K562 (cell line): ENCODE measurements at regions not wholly inside any gene's neighbourhood (a gene's known extent, or its start where the extent isn't known, plus 50 kb on each side); places are given as distances from the start of the nearest gene placed in this dataset.

Source experiments
- ATAC-seq: fragments of 200-7000 bp; cut with Tn5 transposase; 3 replicates; pipeline ENCODE4 v1.9.1; 2020; ENCODE audit warnings: moderate library complexity
- BruUV-seq: library from RNA; stranded (reverse); fragments of 400-500 nt; replicated peaks from 2 replicates; lab custom pipeline; 2021; lab: Mats Ljungman, UMichigan
- CTCF ChIA-PET: fragments of 300-600 bp; formaldehyde crosslinking; extraction: SDS; loops from one replicate; lab custom pipeline; 2021; ENCODE audit warnings: low intra/inter-chr PET ratio; lab: Yijun Ruan, JAX
- POLR2A ChIA-PET: fragments of 300-600, 350-650 bp; sonication (Branson Sonifier 250); formaldehyde crosslinking; extraction: SDS; loops from one replicate; lab custom pipeline; 2021; ENCODE audit warnings: antibody characterized with exemption, inconsistent platforms; lab: Yijun Ruan, JAX
- DNase-seq, 4 experiments: peaks; one replicate each; pipeline versions ENCODE4 v3.0.0 to v3.0.0-alpha.2; 2011 to 2018; ENCODE audit warnings: low spot score in 3 of 4, mixed read lengths in 3 of 4; ENCODE audit errors: extremely low read depth in 1 of 4
- FAIRE-seq: peaks from 2 replicates; lab custom pipeline; 2011; peaks lifted over from hg19 to GRCh38; lab: Jason Lieb, UNC
- H2AFZ ChIP-seq: 2 replicates; pipeline ENCODE4 v1.6.0; 2011; ENCODE audit warnings: low read depth, low read length, control low read depth, inconsistent platforms
- H3K27ac ChIP-seq: fragments of 200-600 bp; 3 replicates; pipeline ENCODE4 v1.8.0; 2011; ENCODE audit warnings: low read depth, mild to moderate bottlenecking, control low read depth, inconsistent platforms, low read length, moderate library complexity, mixed read lengths; ENCODE audit errors: extremely low read depth
- H3K27me3 ChIP-seq, 2 experiments: fragments of 300-600 bp in 1 of 2; 2 replicates in 1 of 2; 3 replicates in 1 of 2; pipeline versions ENCODE4 v1.6.0 to v1.8.0; 2011; ENCODE audit warnings: inconsistent platforms in 2 of 2, low read length in 2 of 2, mild to moderate bottlenecking in 1 of 2, mixed read lengths in 1 of 2, moderate library complexity in 1 of 2; ENCODE audit not compliant: control insufficient read depth in 2 of 2, insufficient read depth in 2 of 2
- H3K36me3 ChIP-seq: fragments of 300-600 bp; 3 replicates; pipeline ENCODE4 v1.8.0; 2011; ENCODE audit warnings: mild to moderate bottlenecking, low read length, inconsistent platforms; ENCODE audit not compliant: control insufficient read depth, insufficient read depth
- H3K4me1 ChIP-seq, 2 experiments: fragments of 200-600 bp in 1 of 2; replicated peaks in 1 of 2; 2 replicates in 1 of 2; 3 replicates in 1 of 2; pipeline versions ENCODE4 v1.5.1 to v1.8.0; 2011; ENCODE audit warnings: inconsistent platforms in 2 of 2, low read length in 2 of 2, mild to moderate bottlenecking in 1 of 2, mixed read lengths in 1 of 2, moderate library complexity in 1 of 2; ENCODE audit not compliant: control insufficient read depth in 2 of 2, insufficient read depth in 2 of 2
- H3K4me2 ChIP-seq: 2 replicates; pipeline ENCODE4 v1.6.1; 2011; ENCODE audit warnings: low read length, control low read depth, inconsistent platforms, mixed read lengths; ENCODE audit not compliant: insufficient read depth
- H3K4me3 ChIP-seq: fragments of 200-600 bp; sonication (generic), shearing (Covaris generic); 2 replicates; pipeline ENCODE4 v1.5.1; 2016; ENCODE audit warnings: control low read depth, inconsistent platforms
- H3K79me2 ChIP-seq: fragments of 200-600 bp; 3 replicates; pipeline ENCODE4 v1.8.0; 2011; ENCODE audit warnings: low read length, inconsistent platforms; ENCODE audit not compliant: control insufficient read depth, insufficient read depth
- H3K9ac ChIP-seq, 2 experiments: 2 replicates each; pipeline versions ENCODE4 v1.6.0 to v1.6.1; 2011; ENCODE audit warnings: low read depth in 2 of 2, low read length in 2 of 2, control low read depth in 1 of 2, inconsistent platforms in 1 of 2, mild to moderate bottlenecking in 1 of 2, mixed read lengths in 1 of 2; ENCODE audit not compliant: insufficient read depth in 1 of 2
- H3K9me1 ChIP-seq: one replicate; pipeline ENCODE4 v1.6.0; 2011; ENCODE audit warnings: inconsistent platforms, mild to moderate bottlenecking, low read length, moderate library complexity; ENCODE audit not compliant: control insufficient read depth, insufficient read depth
- H3K9me3 ChIP-seq: replicated peaks from 2 replicates; pipeline ENCODE4 v1.5.1; 2011; ENCODE audit warnings: low read depth, low read length, inconsistent platforms; ENCODE audit not compliant: control insufficient read depth, insufficient read depth
- H4K20me1 ChIP-seq: replicated peaks from 2 replicates; pipeline ENCODE4 v1.6.1; 2011; ENCODE audit warnings: low read length, inconsistent platforms, mixed read lengths; ENCODE audit not compliant: control insufficient read depth, insufficient read depth
- CEBPB ChIP-seq: fragments of 450-650 bp; IDR thresholded peaks from 2 replicates; pipeline ENCODE4 v1.6.1; 2016; ENCODE audit warnings: missing genetic modification characterization, missing compliant biosample characterization
- CEBPG ChIP-seq, 3 experiments: fragments of 200-800 bp in 1 of 3; sonication (Bioruptor generic) in 1 of 3; sonication (generic) in 1 of 3; formaldehyde crosslinking in 1 of 3; IDR thresholded peaks in 2 of 3; conservative IDR thresholded peaks in 1 of 3; 2 replicates each; pipeline versions ENCODE4 v1.6.1 to v1.8.0; 2016 to 2022; ENCODE audit warnings: missing compliant biosample characterization in 2 of 3, missing genetic modification characterization in 2 of 3, mild to moderate bottlenecking in 1 of 3, missing genetic modification reagents in 1 of 3
- MGA ChIP-seq: fragments of 450-650 bp; IDR thresholded peaks from 2 replicates; pipeline ENCODE4 v1.6.1; 2016; ENCODE audit warnings: mild to moderate bottlenecking, moderate library complexity
- WGBS: fragments of 100-300 bp; shearing (Covaris generic); methylation state at CpG from one replicate; pipeline ENCODE4 v1.1.6; 2016; ENCODE audit warnings: low coverage, mixed read lengths; ENCODE audit not compliant: insufficient coverage; ENCODE audit errors: missing lambda C conversion rate; 5-methylcytosine and 5-hydroxymethylcytosine counted together
- in situ Hi-C: fragments of 300-500 bp; cut with MboI; formaldehyde crosslinking; loops from 4 replicates; pipeline ENCODE4 v1.15.0; 2018; ENCODE audit warnings: inconsistent platforms, mixed read lengths
- intact Hi-C: fragments of 100-400 bp; cut with micrococcal nuclease; formaldehyde crosslinking; loops from 2 replicates; pipeline ENCODE4 v1.14.2; 2022

GRCh38 chr21:39114871-39115575 is 68.2 kb downstream of the PSMG1 start:
- WGBS = 3% methylated on average over 11 of the region's 11 CpGs
- peaks cover 29 to 47% of the 10 kb centered on the region in 2 experiments for H3K27me3 ChIP-seq
- H3K4me2 ChIP-seq = no peak overlapping the region; the same call in 1 of the 2 replicates
- H3K36me3 ChIP-seq = no peaks in the 10 kb centered on the region
- no peak overlapping the region for H2AFZ ChIP-seq
- H3K9me1 ChIP-seq = no peaks in the 10 kb centered on the region
- DNase-seq (peak in 1 of 4 experiments; percentile 6), ATAC-seq (0 out of 3 replicates have a peak, but pooled peaks have one; percentile 22), FAIRE-seq (no peak)
- ChIA-PET POLR2A (interaction anchor here (1.1 to 1.3 kb wide), 3 partner anchors 8 to 13 kb away, joined by 3 read pairs; no protein-coding TSS in a partner anchor), CTCF (no interaction called here)
- intact Hi-C loops = no loop called here
- BruUV-seq = no TSS peak
- H3K27ac ChIP-seq = no peak overlapping the region
- TF ChIP-seq CEBPB (tag) (peak; percentile 80), CEBPG (CRISPR knock-in tag; IDR thresholded peaks at IDR 0.05) (no peak), CEBPG (tag; conservative IDR thresholded peaks at IDR 0.05 in 1 of 2, IDR thresholded peaks at IDR 0.05 in 1 of 2) (peak; percentile 46 to 52; a peak in 2 of 4 replicates), MGA (no peak)
- H3K79me2 ChIP-seq = no peaks in the 10 kb centered on the region
- H3K9me3 ChIP-seq = no peaks in the 10 kb centered on the region
- H3K4me3 ChIP-seq = no peak overlapping the region
- H3K4me1 ChIP-seq = peaks cover 4 to 10% of the 10 kb centered on the region in 2 experiments; a peak in 3 of 5 replicates
- no peaks in the 10 kb centered on the region for H4K20me1 ChIP-seq
- in situ Hi-C loops = no loop called here
- no peak overlapping the region for H3K9ac ChIP-seq
